ENCODE measurements at regions not wholly inside any gene's neighbourhood (a gene's known extent, or its start where the extent isn't known, plus 50 kb on each side); places are given as distances from the start of the nearest gene placed in this dataset.
"Not testable (repeated sequence)": the region's sequence is repeated elsewhere in the genome, so short reads cannot be mapped to it uniquely, and the experiment has no call there.

GRCh38 chr6:125423047-125423446 lies 121.3 kb upstream of the HDDC2 start:
- DNase-seq (ENCODE audit: low read depth in 4 of 4, low spot score in 2 of 4) = no peak

- no peak for DNase-seq (ENCODE audit: low read depth in 4 of 4, low spot score in 2 of 4)
These were observed 130.2 kb upstream of the HDDC2 start for GRCh38 chr6:125431971-125432370.

DNA sequence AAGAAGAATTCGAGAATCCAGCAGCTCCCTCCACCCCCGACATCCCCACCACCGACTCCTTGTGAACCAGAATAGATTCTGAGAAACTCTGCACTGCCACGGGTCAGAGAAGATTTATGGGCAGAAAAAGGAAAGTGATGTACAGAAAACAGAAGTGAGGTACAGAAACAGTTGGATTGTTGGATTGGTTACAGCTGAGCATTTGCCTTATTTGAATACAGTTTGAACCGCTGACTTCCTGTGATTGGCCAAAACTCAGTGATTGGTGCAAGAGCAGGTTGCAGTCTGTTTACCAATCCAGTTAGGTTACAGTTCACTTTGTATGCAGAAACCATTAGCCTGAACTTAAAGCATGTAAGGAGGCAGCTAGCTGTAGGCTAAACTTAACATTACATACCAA lies 131.2 kb upstream of the HDDC2 start:
- DNase-seq (ENCODE audit: low read depth in 4 of 4, low spot score in 2 of 4) = no peak

- DNase-seq (ENCODE audit: low read depth in 4 of 4, low spot score in 2 of 4) = no peak
These were observed 133.0 kb upstream of the HDDC2 start for GRCh38 chr6:125434760-125435159.

DNA sequence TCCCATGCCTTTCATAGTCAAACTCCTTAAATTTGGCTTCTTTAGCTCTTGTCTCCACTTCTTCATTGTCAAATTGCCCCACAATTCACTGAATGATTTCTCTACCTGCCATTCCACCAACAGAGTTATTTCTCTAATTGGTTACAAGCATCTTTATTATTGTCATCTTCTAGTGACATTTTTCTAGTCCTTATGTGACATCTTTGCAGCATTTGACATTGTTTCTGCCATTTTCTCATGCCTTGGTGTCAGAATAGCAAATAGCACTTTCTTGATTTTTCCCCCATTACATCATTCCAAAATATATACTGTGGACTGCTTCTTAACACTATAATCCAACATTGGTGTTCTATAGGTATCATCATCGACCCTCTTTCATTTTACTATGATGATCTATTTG lies 137.7 kb upstream of the HDDC2 start:
- DNase-seq (ENCODE audit: low read depth in 4 of 4, low spot score in 2 of 4) = no peak

GRCh38 chr6:125444006-125444923 lies 142.5 kb upstream of the HDDC2 start:
- DNase-seq (ENCODE audit: low read depth in 4 of 4, low spot score in 2 of 4) = no peak

- no peak for DNase-seq (ENCODE audit: low read depth in 4 of 4, low spot score in 2 of 4)
These were observed 143.3 kb upstream of the HDDC2 start for GRCh38 chr6:125445054-125445453.

DNA sequence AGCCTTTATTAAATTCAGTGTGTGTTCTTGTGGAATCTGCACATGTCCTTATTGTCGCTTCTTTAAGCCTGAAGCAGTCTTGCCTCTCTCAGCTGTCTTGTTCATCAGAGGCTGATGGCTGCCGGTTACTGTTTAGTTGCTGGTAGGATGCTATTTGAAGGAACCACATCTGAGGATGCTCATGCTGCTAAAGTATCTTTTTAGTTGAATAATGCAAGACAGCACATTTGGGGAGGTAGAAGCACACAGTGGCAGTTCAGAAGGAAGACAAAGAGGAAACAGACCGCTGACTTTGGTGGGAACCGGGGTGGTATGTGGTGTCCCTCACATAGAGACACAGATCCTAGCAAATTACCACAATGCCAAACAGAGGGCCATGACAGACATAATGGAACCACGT lies 144.2 kb upstream of the HDDC2 start:
- DNase-seq (ENCODE audit: low read depth in 4 of 4, low spot score in 2 of 4) = no peak

DNA sequence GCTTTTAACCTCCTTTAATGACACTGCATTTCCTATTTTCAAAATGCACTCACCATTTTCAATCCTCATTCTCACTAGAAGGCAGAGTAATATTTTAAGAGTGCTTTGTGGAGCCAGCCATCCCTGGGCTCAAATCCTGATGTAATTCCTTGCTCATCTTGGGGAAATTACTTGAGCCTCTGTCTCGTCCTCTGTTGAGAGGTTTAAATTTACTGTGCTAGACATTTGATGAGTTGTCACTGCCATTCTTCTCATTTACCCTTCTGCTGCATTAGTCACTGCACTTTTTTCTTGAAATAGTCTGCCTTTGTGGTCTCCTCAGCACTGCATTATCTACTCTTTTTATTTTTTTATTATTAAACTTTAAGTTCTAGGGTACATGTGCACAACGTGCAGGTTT lies 150.0 kb upstream of the HDDC2 start:
- no peak for DNase-seq (ENCODE audit: low read depth in 4 of 4, low spot score in 2 of 4)

DNA sequence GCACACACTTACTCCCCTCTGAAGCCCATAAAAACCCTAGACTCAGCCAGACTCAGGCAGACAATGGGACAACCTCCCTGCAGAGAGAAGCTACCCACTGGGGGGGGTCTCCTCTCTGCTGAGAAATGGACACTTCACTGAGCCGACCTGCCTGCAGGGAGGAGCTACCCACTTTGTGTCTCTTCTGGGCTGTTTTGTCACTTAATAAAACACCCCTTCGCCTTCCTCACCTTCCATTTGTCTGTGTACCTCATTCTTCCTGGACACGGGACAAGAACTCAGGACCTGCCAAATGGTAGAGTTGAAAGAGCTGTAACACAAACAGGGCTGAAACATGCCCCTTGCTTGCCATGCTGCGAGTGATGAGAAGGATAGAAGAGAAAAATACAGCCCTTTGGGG lies 151.7 kb upstream of the HDDC2 start:
- no peak for DNase-seq (ENCODE audit: low read depth in 4 of 4, low spot score in 2 of 4)

DNA sequence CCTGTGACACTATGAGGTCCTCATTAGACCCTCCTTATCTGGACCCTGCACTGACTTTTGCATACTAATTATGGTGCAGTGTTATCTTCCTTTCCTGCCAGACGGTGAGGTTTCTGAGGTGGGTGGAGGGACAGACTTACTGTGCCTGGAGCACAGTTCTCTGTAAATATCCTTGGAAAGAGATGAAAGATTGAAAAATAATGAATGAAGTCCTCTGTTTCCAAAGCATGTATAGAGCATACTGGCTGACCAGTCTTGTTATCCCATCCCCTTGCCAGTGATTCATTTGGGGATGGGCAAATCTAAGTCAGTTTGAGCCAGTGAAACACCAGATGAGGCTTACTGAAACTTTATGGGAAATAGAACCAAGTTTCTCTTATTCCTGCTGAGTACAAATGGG lies 152.6 kb upstream of the HDDC2 start:
- no peak for DNase-seq (ENCODE audit: low read depth in 4 of 4, low spot score in 2 of 4)

DNA sequence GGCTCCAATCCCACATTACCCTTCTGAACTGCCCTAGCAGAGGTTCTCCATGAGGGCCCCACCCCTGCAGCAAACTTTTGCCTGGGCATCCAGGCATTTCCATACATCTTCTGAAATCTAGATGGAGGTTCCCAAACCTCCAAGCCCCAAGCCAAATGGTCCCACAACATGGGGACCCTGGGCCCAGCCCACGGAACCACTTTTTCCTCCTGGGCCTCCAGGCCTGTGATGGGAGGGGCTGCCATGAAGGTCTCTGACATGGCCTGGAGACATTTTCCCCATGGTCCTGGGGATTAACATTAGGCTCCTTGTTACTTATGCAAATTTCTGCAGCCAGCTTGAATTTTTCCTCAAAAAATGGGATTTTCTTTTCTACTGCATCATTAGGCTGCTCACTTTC lies 156.7 kb upstream of the HDDC2 start:
- DNase-seq (ENCODE audit: low read depth in 4 of 4, low spot score in 2 of 4) = not testable (repeated sequence)

DNA sequence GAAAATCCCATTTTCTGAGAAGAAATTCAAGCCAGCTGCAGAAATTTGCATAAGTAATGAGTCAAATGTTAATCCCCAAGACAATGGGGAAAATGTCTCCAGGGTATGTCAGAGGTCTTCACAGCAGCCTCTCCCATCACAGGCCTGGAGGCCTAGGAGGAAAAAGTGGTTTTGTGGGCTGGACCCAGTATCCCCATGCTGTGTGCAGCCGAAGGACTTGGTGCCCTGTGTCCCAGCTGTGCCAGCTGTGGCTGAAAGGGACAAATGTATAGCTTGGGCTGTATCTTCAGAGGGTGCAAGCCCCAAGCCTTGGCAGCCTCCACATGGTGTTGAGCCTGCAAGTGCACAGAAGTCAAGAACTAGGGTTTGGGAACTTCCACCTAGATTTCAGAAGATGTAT lies 163.6 kb upstream of the HDDC2 start:
- not testable (repeated sequence) for DNase-seq (ENCODE audit: low read depth in 4 of 4, low spot score in 2 of 4)

- no peak for DNase-seq (ENCODE audit: low read depth in 4 of 4, low spot score in 2 of 4)
These were observed 168.1 kb upstream of the HDDC2 start for GRCh38 chr6:125469915-125470314.

DNA sequence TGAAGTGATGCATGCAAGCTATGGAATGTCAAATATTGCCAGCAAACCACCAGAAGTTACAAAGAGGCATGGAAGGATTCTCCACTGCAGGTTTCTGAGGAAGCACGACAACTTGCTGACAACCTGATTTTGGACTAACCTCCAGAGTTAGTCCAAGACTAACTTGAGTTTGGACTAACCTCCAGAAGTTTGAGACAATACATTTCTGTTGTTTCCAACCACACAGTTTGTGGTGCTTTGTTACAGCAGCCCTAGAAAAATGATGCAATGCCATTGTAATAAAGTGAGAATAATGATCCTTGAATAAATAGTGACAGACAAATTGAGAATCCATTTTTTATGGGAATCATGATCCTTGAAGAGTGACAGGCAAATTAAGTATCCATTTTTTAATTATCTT lies 169.9 kb upstream of the HDDC2 start:
- DNase-seq (ENCODE audit: low read depth in 4 of 4, low spot score in 2 of 4) = no peak

- DNase-seq (ENCODE audit: low read depth in 4 of 4, low spot score in 2 of 4) = no peak
These were observed 172.3 kb upstream of the HDDC2 start for GRCh38 chr6:125474061-125474460.

- no peak for DNase-seq (ENCODE audit: low read depth in 4 of 4, low spot score in 2 of 4)
These were observed 175.4 kb upstream of the HDDC2 start for GRCh38 chr6:125477156-125477555.

DNA sequence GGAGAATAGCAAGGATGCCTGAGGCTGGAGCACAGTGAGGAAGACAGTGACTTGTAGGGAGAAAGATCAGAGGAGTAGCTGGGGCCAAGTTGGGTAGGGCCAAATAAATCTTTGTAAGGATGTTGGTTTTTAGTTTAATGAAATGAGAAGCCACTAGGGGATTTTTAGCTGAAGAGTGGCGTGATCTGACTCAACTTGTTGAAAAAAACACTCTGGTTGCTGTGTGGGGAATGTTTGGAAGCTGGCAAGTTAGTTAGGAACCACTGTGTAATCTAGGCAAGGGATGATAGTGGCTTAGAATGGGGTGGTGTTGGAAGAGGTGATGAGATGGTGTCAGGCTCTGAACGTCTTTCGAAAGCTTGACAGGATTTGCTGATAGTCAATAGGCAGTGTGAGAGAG lies 176.1 kb upstream of the HDDC2 start:
- no peak for DNase-seq (ENCODE audit: low read depth in 4 of 4, low spot score in 2 of 4)

- DNase-seq (ENCODE audit: low read depth in 4 of 4, low spot score in 2 of 4) = no peak
These were observed 178.4 kb upstream of the HDDC2 start for GRCh38 chr6:125480146-125480545.

DNA sequence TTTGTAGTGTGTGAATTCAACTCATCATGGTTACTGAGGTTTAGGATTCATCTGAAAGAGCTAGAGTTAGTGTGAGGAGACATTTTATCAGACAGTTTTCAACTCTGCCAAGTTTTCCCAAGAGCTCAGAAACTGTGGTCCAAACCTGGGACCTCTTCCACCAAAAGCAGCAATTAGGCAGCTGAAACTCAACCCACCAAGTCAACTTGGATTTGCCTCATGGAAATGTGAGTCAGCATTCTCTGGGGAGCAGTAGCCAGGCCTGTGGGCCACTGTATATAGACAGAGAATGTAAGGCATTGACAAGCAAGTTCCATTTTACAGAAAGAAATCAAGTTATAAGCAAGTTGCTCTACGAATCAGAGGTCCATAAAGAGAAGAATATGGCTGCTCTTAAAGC lies 178.8 kb upstream of the HDDC2 start:
- DNase-seq (ENCODE audit: low read depth in 4 of 4, low spot score in 2 of 4) = no peak

GRCh38 chr6:125481056-125481455 lies 179.3 kb upstream of the HDDC2 start:
- DNase-seq (ENCODE audit: low read depth in 4 of 4, low spot score in 2 of 4) = no peak

GRCh38 chr6:125485757-125486156 lies 184.0 kb upstream of the HDDC2 start:
- DNase-seq (ENCODE audit: low read depth in 4 of 4, low spot score in 2 of 4) = no peak

GRCh38 chr6:125486881-125487280 lies 185.1 kb upstream of the HDDC2 start:
- DNase-seq (ENCODE audit: low read depth in 4 of 4, low spot score in 2 of 4) = no peak
